ENCODE measurements at regions not wholly inside any gene's neighbourhood (a gene's known extent, or its start where the extent isn't known, plus 50 kb on each side); places are given as distances from the start of the nearest gene placed in this dataset.

GRCh38 chr15:61449186-61449702, 220.1 kb upstream of the RORA start:
- Mint-ChIP-seq H3K4me3 (no peak overlapping the region), H3K27ac (no peak overlapping the region), H3K4me1 (peaks cover 15% of the 10 kb centered on the region), H3K9me3 (peaks cover 16% of the 10 kb centered on the region), H3K36me3 (peaks cover 7% of the 10 kb centered on the region), H3K27me3 (ENCODE audit: low read depth) (no peaks in the 10 kb centered on the region)
- ChIA-PET POLR2A (no interaction called here), CTCF (interaction anchor here (0.7 to 0.8 kb wide), 2 partner anchors 14 to 249 kb away, joined by 4 to 7 read pairs; no protein-coding TSS in a partner anchor)
- ATAC-seq (peak; percentile 47), DNase-seq (ENCODE audit: low spot score) (no peak)
- TF ChIP-seq ZBTB21 (CRISPR knock-in tag; IDR thresholded peaks at IDR 0.05; ENCODE audit: borderline replicate concordance) (no peak), ATF1 (CRISPR knock-in tag; IDR thresholded peaks at IDR 0.05) (no peak), HMGXB4 (CRISPR knock-in tag; IDR thresholded peaks at IDR 0.05) (no peak), GTF2I (CRISPR knock-in tag; conservative IDR thresholded peaks at IDR 0.05) (no peak), ZNF671 (CRISPR knock-in tag; IDR thresholded peaks at IDR 0.05) (no peak)
- TF ChIP-seq, protein P1, sequence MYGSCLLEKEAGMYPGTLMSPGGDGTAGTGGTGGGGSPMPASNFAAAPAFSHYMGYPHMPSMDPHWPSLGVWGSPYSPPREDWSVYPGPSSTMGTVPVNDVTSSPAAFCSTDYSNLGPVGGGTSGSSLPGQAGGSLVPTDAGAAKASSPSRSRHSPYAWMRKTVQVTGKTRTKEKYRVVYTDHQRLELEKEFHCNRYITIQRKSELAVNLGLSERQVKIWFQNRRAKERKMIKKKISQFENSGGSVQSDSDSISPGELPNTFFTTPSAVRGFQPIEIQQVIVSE (CRISPR knock-in tag; IDR thresholded peaks at IDR 0.05; ENCODE audit: borderline replicate concordance), result no peak
- TF ChIP-seq, protein P2, sequence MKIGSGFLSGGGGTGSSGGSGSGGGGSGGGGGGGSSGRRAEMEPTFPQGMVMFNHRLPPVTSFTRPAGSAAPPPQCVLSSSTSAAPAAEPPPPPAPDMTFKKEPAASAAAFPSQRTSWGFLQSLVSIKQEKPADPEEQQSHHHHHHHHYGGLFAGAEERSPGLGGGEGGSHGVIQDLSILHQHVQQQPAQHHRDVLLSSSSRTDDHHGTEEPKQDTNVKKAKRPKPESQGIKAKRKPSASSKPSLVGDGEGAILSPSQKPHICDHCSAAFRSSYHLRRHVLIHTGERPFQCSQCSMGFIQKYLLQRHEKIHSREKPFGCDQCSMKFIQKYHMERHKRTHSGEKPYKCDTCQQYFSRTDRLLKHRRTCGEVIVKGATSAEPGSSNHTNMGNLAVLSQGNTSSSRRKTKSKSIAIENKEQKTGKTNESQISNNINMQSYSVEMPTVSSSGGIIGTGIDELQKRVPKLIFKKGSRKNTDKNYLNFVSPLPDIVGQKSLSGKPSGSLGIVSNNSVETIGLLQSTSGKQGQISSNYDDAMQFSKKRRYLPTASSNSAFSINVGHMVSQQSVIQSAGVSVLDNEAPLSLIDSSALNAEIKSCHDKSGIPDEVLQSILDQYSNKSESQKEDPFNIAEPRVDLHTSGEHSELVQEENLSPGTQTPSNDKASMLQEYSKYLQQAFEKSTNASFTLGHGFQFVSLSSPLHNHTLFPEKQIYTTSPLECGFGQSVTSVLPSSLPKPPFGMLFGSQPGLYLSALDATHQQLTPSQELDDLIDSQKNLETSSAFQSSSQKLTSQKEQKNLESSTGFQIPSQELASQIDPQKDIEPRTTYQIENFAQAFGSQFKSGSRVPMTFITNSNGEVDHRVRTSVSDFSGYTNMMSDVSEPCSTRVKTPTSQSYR (CRISPR knock-in tag; IDR thresholded peaks at IDR 0.05), result no peak

DNA sequence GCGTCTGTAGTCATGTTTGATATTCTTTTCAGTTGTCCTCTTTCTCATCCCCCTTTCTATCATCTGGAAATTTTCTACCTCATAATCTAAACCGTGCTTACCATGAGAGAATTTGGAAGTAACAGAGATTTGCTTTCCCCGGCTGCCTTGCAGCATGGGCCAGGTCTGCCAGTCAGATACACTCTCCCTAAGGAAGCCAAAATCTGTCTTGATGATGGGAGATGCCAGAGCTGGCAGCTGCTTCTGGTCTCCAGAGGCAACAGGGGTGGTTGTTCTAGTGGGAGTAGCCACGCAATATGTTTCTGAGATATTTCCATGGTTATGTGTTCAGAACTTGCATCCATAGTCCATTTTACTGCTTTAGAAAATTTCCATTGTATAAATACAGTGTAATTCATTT, 218.9 kb upstream of the RORA start:
- ChIA-PET CTCF (no interaction called here), POLR2A (interaction anchor here (0.7 kb wide), 1 partner anchor 326 kb away, joined by 6 read pairs; no protein-coding TSS in a partner anchor)
- H3K4me1 Mint-ChIP-seq, result peaks cover 15% of the 10 kb centered on the region

DNA sequence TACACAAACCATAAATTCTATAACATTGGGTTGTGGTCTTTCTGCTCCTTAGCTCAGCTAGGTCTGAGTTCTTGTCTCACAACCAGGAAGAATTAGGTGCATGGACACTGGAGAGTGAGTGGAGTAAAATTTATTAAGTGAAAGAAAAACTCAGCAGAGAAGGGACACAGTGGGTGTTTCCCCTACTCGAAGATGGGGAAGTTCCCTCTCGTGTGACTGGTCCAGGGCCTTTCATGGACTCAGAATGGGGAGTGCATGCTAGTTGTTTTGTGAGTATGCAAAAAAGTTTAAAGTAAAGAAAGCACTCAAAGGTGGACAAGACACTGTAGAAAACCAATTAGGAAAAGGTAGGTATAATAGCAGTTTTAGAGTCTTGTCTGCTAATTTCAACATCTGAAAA, 215.5 kb upstream of the RORA start:
- peaks cover 16% of the 10 kb centered on the region for H3K9me3 Mint-ChIP-seq
- no peak overlapping the region for H3K4me3 Mint-ChIP-seq
- H3K36me3 Mint-ChIP-seq, result peaks cover 7% of the 10 kb centered on the region
- peaks cover 12% of the 10 kb centered on the region for H3K4me1 Mint-ChIP-seq
- H3K27ac Mint-ChIP-seq, result no peak overlapping the region
- ATAC-seq (no peak), DNase-seq (ENCODE audit: low spot score) (no peak)
- no peak for TF ChIP-seq RELA (CRISPR knock-in tag; IDR thresholded peaks at IDR 0.05; ENCODE audit: borderline replicate concordance)
- no peak for TF ChIP-seq ZNF232 (CRISPR knock-in tag; IDR thresholded peaks at IDR 0.05)
- no peak for TF ChIP-seq E2F4 (CRISPR knock-in tag; IDR thresholded peaks at IDR 0.05; ENCODE audit: borderline replicate concordance, low read depth)
- no peak for TF ChIP-seq ZNF138 (CRISPR knock-in tag; conservative IDR thresholded peaks at IDR 0.05)
- no peak for TF ChIP-seq HMGXB4 (CRISPR knock-in tag; IDR thresholded peaks at IDR 0.05)
- ChIA-PET CTCF (no interaction called here), POLR2A (no interaction called here)
- no peaks in the 10 kb centered on the region for H3K27me3 Mint-ChIP-seq (ENCODE audit: low read depth)

More for the DNA sequence above, 218.9 kb upstream of the RORA start:
- Mint-ChIP-seq H3K27me3 (ENCODE audit: low read depth) (no peaks in the 10 kb centered on the region), H3K9me3 (peaks cover 20% of the 10 kb centered on the region), H3K36me3 (peaks cover 7% of the 10 kb centered on the region), H3K27ac (peak overlapping the region; percentile 54; the same call in 1 of the 2 replicates), H3K4me3 (no peak overlapping the region)
- ATAC-seq (no peak), DNase-seq (ENCODE audit: low spot score) (no peak)
- no peak for TF ChIP-seq ZNF138 (CRISPR knock-in tag; conservative IDR thresholded peaks at IDR 0.05)
- TF ChIP-seq NR3C1 (CRISPR knock-in tag; conservative IDR thresholded peaks at IDR 0.05; ENCODE audit: low read depth), result no peak
- no peak for TF ChIP-seq MXD4 (CRISPR knock-in tag; IDR thresholded peaks at IDR 0.05; ENCODE audit: borderline replicate concordance)
- no peak for TF ChIP-seq CREB1 (CRISPR knock-in tag; IDR thresholded peaks at IDR 0.05)

Measured in WTC11 (cell line).